H1 (cell line): ENCODE measurements at regions not wholly inside any gene's neighbourhood (a gene's known extent, or its start where the extent isn't known, plus 50 kb on each side); places are given as distances from the start of the nearest gene placed in this dataset.

Experiments used
- EZH2 ChIP-seq: fragments of 200-600 bp; sonication (generic); IDR thresholded peaks from 2 replicates; pipeline ENCODE4 v1.7.1; 2012; ENCODE audit warnings: low read depth, mild to moderate bottlenecking, moderate library complexity, low read length, inconsistent platforms; ENCODE audit not compliant: severe bottlenecking
- FOSL1 ChIP-seq: IDR thresholded peaks from 2 replicates; pipeline ENCODE4 v1.6.1; 2011; ENCODE audit warnings: mild to moderate bottlenecking, low read depth, low read length, moderate library complexity; ENCODE audit not compliant: insufficient read depth
- POLR2A ChIP-seq, 2 experiments: IDR thresholded peaks; 1 replicate in 1 of 2; 2 replicates in 1 of 2; pipeline ENCODE4 v1.6.1; 2011; ENCODE audit warnings: low read depth in 2 of 2, low read length in 2 of 2, mild to moderate bottlenecking in 2 of 2; ENCODE audit errors: control extremely low read depth in 1 of 2
- POLR2AphosphoS5 ChIP-seq: IDR thresholded peaks from 2 replicates; pipeline ENCODE4 v1.6.1; 2011; ENCODE audit warnings: low read depth, low read length
- SUZ12 ChIP-seq: fragments of 200-600 bp; sonication (generic); IDR thresholded peaks from 2 replicates; pipeline ENCODE4 v1.6.1; 2012; ENCODE audit warnings: mild to moderate bottlenecking, inconsistent platforms, low read length, moderate library complexity, mixed read lengths
- TBP ChIP-seq: IDR thresholded peaks from 2 replicates; pipeline ENCODE4 v1.6.1; 2011; ENCODE audit warnings: low read depth, low read length, improper control_type of control experiment

DNA sequence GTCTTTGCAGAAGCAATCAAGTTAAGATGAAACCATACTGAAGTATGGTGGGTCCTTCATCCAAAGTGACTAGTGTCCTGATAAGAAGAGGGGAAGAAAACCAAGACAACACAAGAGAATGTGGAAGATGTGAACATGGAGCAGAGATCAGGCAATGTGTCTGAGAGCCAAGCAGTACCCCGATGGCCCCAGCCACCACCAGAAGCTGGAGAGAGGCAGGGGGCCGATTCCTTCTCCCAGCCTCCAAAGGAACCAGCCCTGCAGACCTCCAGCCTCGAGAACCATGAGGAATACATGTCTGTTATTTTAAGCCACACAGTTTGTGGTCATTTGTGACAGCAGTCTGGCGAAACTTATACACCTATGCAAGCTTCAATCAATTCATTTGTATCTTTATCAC lies 93.2 kb downstream of the IRS2 start:
- TF ChIP-seq FOSL1 (no peak), SUZ12 (no peak), POLR2A (IDR thresholded peaks at IDR 0.05; ENCODE audit: control extremely low read depth in 1 of 2, low read depth in 2 of 2, low read length in 2 of 2) (no peak), TBP (no peak), EZH2 (no peak), POLR2AphosphoS5 (no peak)
